ENCODE measurements at regions not wholly inside any gene's neighbourhood (a gene's known extent, or its start where the extent isn't known, plus 50 kb on each side); places are given as distances from the start of the nearest gene placed in this dataset.

- no peak for DNase-seq (ENCODE audit: low read depth)
These were observed 166.8 kb upstream of the PLEKHG7 start for GRCh38 chr12:92535961-92536360.

GRCh38 chr12:92533280-92533890 lies 169.4 kb upstream of the PLEKHG7 start:
- no peak for DNase-seq (ENCODE audit: low read depth)

DNA sequence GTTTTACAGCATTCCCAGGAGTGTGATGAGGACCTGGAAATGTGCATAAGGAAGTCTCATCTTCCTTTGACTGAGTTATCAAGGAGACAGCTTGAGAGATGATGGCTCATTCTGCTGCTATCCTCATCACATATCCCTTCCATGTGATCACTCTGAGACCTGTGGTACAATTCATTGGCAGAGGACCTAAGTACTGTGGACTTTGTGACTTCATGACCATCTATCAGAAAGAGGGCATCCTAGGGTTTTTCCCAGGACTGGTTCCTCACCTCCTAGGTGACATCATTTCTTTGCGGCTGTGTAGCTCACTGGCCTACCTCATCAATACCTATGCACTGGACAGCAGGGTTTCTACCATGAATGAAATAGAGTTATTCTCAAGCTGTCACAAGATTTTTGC lies 172.1 kb upstream of the PLEKHG7 start:
- DNase-seq (ENCODE audit: low read depth): no peak

- DNase-seq (ENCODE audit: low read depth): no peak
These were observed 172.8 kb upstream of the PLEKHG7 start for GRCh38 chr12:92529944-92530343.

- DNase-seq (ENCODE audit: low read depth): no peak
These were observed 174.2 kb upstream of the PLEKHG7 start for GRCh38 chr12:92528586-92528985.

- no peak for DNase-seq (ENCODE audit: low read depth)
These were observed 174.7 kb upstream of the PLEKHG7 start for GRCh38 chr12:92528097-92528496.

- no peak for DNase-seq (ENCODE audit: low read depth)
These were observed 178.3 kb upstream of the PLEKHG7 start for GRCh38 chr12:92524489-92524888.

- DNase-seq (ENCODE audit: low read depth): no peak
These were observed 182.3 kb upstream of the PLEKHG7 start for GRCh38 chr12:92520511-92520910.

- no peak for DNase-seq (ENCODE audit: low read depth)
These were observed 183.5 kb upstream of the PLEKHG7 start for GRCh38 chr12:92519284-92519683.

DNA sequence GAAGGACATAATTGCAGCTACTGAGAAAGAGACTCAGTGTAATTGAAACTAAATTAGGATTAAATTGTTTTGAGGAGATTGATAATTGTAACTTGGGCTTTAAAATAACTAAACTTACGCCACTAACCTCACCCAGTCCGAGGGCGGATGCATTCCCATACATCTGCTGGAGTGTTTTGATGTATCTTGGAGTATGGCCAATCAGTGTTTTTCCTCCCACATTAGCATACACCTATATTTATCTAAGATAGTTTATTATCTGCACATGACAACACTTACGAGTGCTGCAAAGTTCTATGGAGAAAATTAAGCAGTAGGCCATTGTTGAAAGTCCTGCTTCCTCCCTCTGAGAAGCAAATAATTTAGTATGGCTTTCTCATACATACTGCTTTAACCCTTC lies 184.7 kb upstream of the PLEKHG7 start:
- DNase-seq (ENCODE audit: low read depth): no peak

GRCh38 chr12:92516277-92516600 lies 186.6 kb upstream of the PLEKHG7 start:
- no peak for DNase-seq (ENCODE audit: low read depth)

GRCh38 chr12:92513231-92513730 lies 189.5 kb upstream of the PLEKHG7 start:
- DNase-seq (ENCODE audit: low read depth): no peak

- DNase-seq (ENCODE audit: low read depth): no peak
These were observed 191.0 kb upstream of the PLEKHG7 start for GRCh38 chr12:92511786-92512185.

DNA sequence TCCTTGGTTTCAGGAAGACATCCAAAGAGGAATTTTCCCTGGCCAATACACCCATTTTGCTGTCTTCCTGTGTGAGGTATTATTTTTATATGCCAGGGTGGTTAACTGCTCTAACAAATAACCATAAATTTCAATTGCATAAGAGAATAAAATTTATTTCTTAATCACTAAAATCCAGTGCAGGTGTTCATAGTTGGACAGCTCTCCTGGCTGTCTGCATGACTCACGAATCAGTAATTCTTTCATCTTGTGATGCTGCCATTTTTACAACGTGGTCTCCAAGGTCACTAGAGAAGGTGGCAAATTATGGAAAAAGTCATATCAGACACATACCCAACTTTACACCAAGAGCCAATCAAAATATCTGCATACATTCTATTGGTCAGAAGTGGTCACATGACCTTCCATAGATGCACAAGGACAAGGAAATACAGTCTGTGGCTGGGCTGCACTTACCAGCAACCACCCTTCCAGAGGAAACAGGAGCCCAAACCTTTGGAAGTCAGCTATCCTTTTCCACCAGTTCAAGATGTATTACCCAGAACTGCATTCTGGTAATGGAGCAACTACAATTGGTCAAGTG lies 193.5 kb upstream of the PLEKHG7 start:
- no peak for DNase-seq (ENCODE audit: low read depth)

- no peak for DNase-seq (ENCODE audit: low read depth)
These were observed 195.9 kb upstream of the PLEKHG7 start for GRCh38 chr12:92506891-92507290.

GRCh38 chr12:92506460-92506859 lies 196.3 kb upstream of the PLEKHG7 start:
- DNase-seq (ENCODE audit: low read depth): no peak

GRCh38 chr12:92505254-92506231 lies 197.2 kb upstream of the PLEKHG7 start:
- no peak for DNase-seq (ENCODE audit: low read depth)

- no peak for DNase-seq (ENCODE audit: low read depth)
These were observed 198.2 kb upstream of the PLEKHG7 start for GRCh38 chr12:92504594-92504981.

DNA sequence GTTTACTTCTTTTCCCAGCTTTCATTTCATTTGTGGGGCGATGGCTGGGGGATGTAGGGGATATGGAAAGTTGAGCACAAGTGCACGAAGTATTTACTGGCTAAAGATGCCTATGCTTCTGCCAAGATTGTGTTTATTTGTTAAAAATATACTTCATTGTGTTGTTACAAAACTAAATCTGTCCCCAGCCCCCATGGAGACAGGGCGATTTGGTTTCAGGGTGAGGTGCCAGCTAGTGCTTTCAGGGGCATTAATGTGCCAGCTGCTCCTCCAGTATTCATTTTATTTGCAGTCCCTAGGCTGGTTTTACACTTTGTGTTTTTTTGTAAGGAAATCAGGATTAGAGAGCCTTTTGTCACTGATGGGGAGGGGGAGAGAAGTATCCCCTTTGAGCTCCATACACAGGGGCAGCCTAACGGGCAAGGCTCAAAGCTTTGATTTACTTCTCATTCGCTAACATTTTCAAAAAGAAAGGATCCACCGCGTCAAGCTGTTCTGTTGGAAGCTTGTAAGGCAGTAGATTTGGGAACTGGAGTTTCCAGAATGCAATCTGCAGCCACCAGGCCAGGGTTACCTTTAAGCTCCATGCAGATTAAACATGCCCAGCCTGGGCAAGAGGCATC lies 198.7 kb upstream of the PLEKHG7 start:
- DNase-seq (ENCODE audit: low read depth): no peak

- no peak for DNase-seq (ENCODE audit: low read depth)
These were observed 199.5 kb upstream of the PLEKHG7 start for GRCh38 chr12:92503029-92503931.

- DNase-seq (ENCODE audit: low read depth): no peak
These were observed 200.3 kb upstream of the PLEKHG7 start for GRCh38 chr12:92502417-92503028.

Data from non-pigmented ciliary epithelial cell (primary cell).